BJ (cell line): ENCODE measurements at regions not wholly inside any gene's neighbourhood (a gene's known extent, or its start where the extent isn't known, plus 50 kb on each side); places are given as distances from the start of the nearest gene placed in this dataset.

Source experiments
- CTCF ChIA-PET: fragments of 350-600 bp; formaldehyde crosslinking; extraction: SDS; loops from one replicate; lab custom pipeline; 2021; ENCODE audit warnings: antibody characterized with exemption, inconsistent platforms; lab: Yijun Ruan, JAX
- POLR2A ChIA-PET: fragments of 300-600 bp; sonication (Branson Sonifier 250); formaldehyde crosslinking; extraction: SDS; loops from one replicate; lab custom pipeline; 2021; ENCODE audit warnings: antibody characterized with exemption; lab: Charles Lee
- DNase-seq: peaks from one replicate; pipeline ENCODE4 v3.0.0-alpha.2; 2011; ENCODE audit warnings: low read depth
- H3K27me3 ChIP-seq: 2 replicates; pipeline ENCODE4 v1.6.0; 2011; ENCODE audit warnings: low read length; ENCODE audit not compliant: control insufficient read depth, insufficient read depth
- H3K36me3 ChIP-seq: 2 replicates; pipeline ENCODE4 v1.5.1; 2011; ENCODE audit warnings: low read length; ENCODE audit not compliant: control insufficient read depth, insufficient read depth
- H3K4me3 ChIP-seq: 2 replicates; pipeline ENCODE4 v1.5.1; 2011; ENCODE audit warnings: low read depth, mild to moderate bottlenecking, control low read depth, low read length
- TF ChIP-seq, protein P1 (sequence below): IDR thresholded peaks from 2 replicates; pipeline ENCODE4 v1.5.1; 2011; ENCODE audit warnings: low read depth, mild to moderate bottlenecking, control low read depth, inconsistent platforms, low read length, moderate library complexity; ENCODE audit not compliant: insufficient read depth

GRCh38 chr9:129272348-129273025, 94.4 kb upstream of the IER5L start:
- Histone ChIP-seq H3K27me3 (peaks cover 3% of the 10 kb centered on the region; the same call in 1 of the 2 replicates), H3K4me3 (no peak overlapping the region), H3K36me3 (no peaks in the 10 kb centered on the region)
- TF ChIP-seq, protein P1, sequence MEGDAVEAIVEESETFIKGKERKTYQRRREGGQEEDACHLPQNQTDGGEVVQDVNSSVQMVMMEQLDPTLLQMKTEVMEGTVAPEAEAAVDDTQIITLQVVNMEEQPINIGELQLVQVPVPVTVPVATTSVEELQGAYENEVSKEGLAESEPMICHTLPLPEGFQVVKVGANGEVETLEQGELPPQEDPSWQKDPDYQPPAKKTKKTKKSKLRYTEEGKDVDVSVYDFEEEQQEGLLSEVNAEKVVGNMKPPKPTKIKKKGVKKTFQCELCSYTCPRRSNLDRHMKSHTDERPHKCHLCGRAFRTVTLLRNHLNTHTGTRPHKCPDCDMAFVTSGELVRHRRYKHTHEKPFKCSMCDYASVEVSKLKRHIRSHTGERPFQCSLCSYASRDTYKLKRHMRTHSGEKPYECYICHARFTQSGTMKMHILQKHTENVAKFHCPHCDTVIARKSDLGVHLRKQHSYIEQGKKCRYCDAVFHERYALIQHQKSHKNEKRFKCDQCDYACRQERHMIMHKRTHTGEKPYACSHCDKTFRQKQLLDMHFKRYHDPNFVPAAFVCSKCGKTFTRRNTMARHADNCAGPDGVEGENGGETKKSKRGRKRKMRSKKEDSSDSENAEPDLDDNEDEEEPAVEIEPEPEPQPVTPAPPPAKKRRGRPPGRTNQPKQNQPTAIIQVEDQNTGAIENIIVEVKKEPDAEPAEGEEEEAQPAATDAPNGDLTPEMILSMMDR = no peak
- CTCF ChIA-PET = no interaction called here
- POLR2A ChIA-PET = no interaction called here
- no peak for DNase-seq

DNA sequence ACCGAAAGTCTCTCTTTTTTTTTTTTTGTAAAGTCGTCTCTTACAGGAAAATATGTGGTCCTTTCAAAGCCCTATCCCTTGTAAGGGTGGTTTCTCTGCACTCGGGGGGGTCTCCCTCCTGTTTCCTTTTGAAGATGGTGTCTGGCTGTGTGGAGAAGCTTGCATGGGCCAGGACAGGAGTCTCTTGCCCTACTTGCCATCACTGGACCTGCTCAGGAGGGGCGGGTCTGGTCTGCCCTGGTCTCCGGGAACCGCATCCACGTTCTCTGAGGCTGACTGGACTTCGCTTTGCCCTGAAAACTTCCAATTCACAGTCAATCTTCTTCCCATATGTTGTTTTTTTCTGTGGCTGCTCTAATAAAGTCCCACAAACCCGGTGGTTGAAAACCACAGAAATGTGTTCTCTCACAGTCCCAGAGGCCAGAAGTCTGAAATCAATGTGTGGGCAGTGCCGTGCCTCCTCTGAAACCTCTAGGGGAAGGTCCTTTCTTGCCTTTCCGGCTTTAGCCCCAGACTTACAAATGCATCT, 92.9 kb upstream of the IER5L start:
- DNase-seq = peak; percentile 92
- Histone ChIP-seq H3K27me3 (peaks cover 3% of the 10 kb centered on the region; the same call in 1 of the 2 replicates), H3K36me3 (no peaks in the 10 kb centered on the region), H3K4me3 (0 out of 2 replicates have a peak overlapping the region, but pooled peaks have one; percentile 9)
- POLR2A ChIA-PET = no interaction called here
- TF ChIP-seq, protein P1 = no peak
- CTCF ChIA-PET = interaction anchor here (0.6 kb wide), 1 partner anchor 766 kb away, joined by 3 read pairs; no protein-coding TSS in a partner anchor

DNA sequence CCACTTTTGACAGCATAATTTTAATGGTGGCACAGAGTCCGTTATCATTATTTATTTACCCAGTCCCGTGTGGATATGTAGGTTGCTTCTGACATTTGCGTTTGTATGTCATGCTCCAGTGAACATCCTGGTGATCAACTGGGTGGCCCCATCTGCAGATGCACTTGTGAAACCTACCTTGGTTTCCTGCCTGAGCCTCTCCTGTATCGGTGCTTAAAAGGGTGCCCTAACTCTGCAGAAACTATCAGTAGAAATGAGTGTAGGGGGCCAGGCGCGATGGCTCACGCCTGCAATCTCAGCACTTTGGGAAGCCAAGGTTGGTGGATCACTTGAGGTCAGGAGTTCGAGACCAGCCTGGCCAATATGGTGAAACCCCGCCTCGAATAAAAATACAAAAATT, 92.1 kb upstream of the IER5L start:
- H3K27me3 ChIP-seq = peaks cover 3% of the 10 kb centered on the region; the same call in 1 of the 2 replicates
- H3K4me3 ChIP-seq = no peak overlapping the region
- ChIA-PET POLR2A (no interaction called here), CTCF (no interaction called here)
- H3K36me3 ChIP-seq = no peaks in the 10 kb centered on the region
- DNase-seq = no peak
- TF ChIP-seq, protein P1 = no peak

- DNase-seq = no peak
- POLR2A ChIA-PET = no interaction called here
- TF ChIP-seq, protein P1 = no peak
- no peaks in the 10 kb centered on the region; the same call in 1 of the 2 replicates for H3K27me3 ChIP-seq
- CTCF ChIA-PET = no interaction called here
- no peaks in the 10 kb centered on the region for H3K36me3 ChIP-seq
- H3K4me3 ChIP-seq = no peak overlapping the region
Measured at GRCh38 chr9:129267141-129267540, 89.1 kb upstream of the IER5L start.

DNA sequence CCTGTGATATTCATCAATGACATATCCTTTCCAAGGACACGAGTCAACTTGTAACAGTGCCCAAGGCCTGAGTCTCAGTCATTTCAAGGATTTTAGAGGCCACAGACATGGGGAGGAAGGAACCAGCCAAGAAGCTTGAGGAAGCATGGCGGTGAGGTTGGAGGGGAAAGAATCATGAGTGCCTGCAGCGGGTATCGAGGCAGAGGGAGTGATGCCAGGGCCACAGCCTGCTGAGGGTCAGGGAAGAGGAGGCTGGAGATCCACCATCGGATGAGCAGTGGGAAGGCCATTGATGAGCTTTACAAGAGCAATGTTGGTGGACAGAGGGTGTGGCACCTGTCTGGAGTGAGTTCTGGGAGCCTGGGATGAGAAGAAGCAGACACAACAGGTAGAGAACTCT, 88.5 kb upstream of the IER5L start:
- ChIA-PET CTCF (interaction anchor here (0.9 kb wide), 1 partner anchor 118 kb away, joined by 3 read pairs; no protein-coding TSS in a partner anchor), POLR2A (no interaction called here)
- no peaks in the 10 kb centered on the region for H3K36me3 ChIP-seq
- TF ChIP-seq, protein P1 = no peak
- DNase-seq = no peak
- H3K4me3 ChIP-seq = no peak overlapping the region
- no peaks in the 10 kb centered on the region; the same call in none of the 2 replicates for H3K27me3 ChIP-seq
